Peyer's patch (tissue), 4 donors: ENCODE measurements at regions not wholly inside any gene's neighbourhood (a gene's known extent, or its start where the extent isn't known, plus 50 kb on each side); places are given as distances from the start of the nearest gene placed in this dataset.

ENCODE experiments used
- DNase-seq, 3 donors: peaks; one replicate each; pipeline ENCODE4 v3.0.0-alpha.2; 2017 to 2019
- H3K27ac ChIP-seq, 4 donors: fragments of 200-600 bp; sonication (generic); one replicate each; pipeline ENCODE4 v1.5.1; 2016 to 2019
- H3K27me3 ChIP-seq, 2 donors: fragments of 200-600 bp; sonication (generic); one replicate each; pipeline ENCODE4 v1.5.1; 2019
- H3K36me3 ChIP-seq, 3 donors: fragments of 200-600 bp; sonication (generic); one replicate each; pipeline ENCODE4 v1.5.1; 2016 to 2019
- H3K4me1 ChIP-seq, 4 donors: fragments of 200-600 bp; sonication (generic); one replicate each; pipeline ENCODE4 v1.5.1; 2016 to 2019
- H3K4me3 ChIP-seq, 4 donors: fragments of 200-600 bp; sonication (generic); 1 replicate in 3 of 4; 2 replicates in 1 of 4; pipeline ENCODE4 v1.5.1; 2016 to 2019; ENCODE audit warnings: mild to moderate bottlenecking in 1 of 4
- H3K9me3 ChIP-seq, 4 donors: fragments of 200-600 bp; sonication (generic); one replicate each; pipeline ENCODE4 v1.5.1; 2016 to 2019; ENCODE audit warnings: mild to moderate bottlenecking in 1 of 4
- CTCF ChIP-seq, 6 experiments: fragments of 450-650 bp in 4 of 6; fragments of 200-600 bp in 2 of 6; sonication (generic) in 1 of 6; IDR thresholded peaks; one replicate each; pipeline ENCODE4 v1.5.1; 2017 to 2019; ENCODE audit warnings: antibody characterized with exemption in 6 of 6, mild to moderate bottlenecking in 3 of 6, moderate library complexity in 1 of 6
- POLR2A ChIP-seq, 2 donors: fragments of 450-650 bp; IDR thresholded peaks; one replicate each; pipeline ENCODE4 v1.5.1; 2017; ENCODE audit warnings: antibody characterized with exemption in 2 of 2, mild to moderate bottlenecking in 2 of 2, moderate library complexity in 2 of 2

GRCh38 chr1:172885971-172886370, 164.8 kb downstream of the TNFSF18 start:
- no peaks in the 10 kb centered on the region for H3K27me3 ChIP-seq
- DNase-seq, result no peak
- no peaks in the 10 kb centered on the region for H3K4me1 ChIP-seq
- H3K9me3 ChIP-seq, result no peaks in the 10 kb centered on the region
- H3K27ac ChIP-seq, result no peak overlapping the region
- TF ChIP-seq CTCF (IDR thresholded peaks at IDR 0.05) (no peak), POLR2A (IDR thresholded peaks at IDR 0.05) (no peak)
- no peaks in the 10 kb centered on the region for H3K36me3 ChIP-seq
- no peak overlapping the region for H3K4me3 ChIP-seq

GRCh38 chr1:172887162-172887561, 163.6 kb downstream of the TNFSF18 start:
- no peak for DNase-seq
- H3K27ac ChIP-seq, result no peak overlapping the region
- no peaks in the 10 kb centered on the region for H3K4me1 ChIP-seq
- TF ChIP-seq CTCF (IDR thresholded peaks at IDR 0.05) (no peak), POLR2A (IDR thresholded peaks at IDR 0.05) (no peak)
- H3K27me3 ChIP-seq, result no peaks in the 10 kb centered on the region
- no peak overlapping the region for H3K4me3 ChIP-seq
- H3K9me3 ChIP-seq, result no peaks in the 10 kb centered on the region
- no peaks in the 10 kb centered on the region for H3K36me3 ChIP-seq

- Histone ChIP-seq H3K27ac (no peak overlapping the region), H3K9me3 (no peaks in the 10 kb centered on the region), H3K4me1 (peaks cover 0 to 4% (median 2%) of the 10 kb centered on the region in 4 donors), H3K36me3 (no peaks in the 10 kb centered on the region), H3K27me3 (no peaks in the 10 kb centered on the region), H3K4me3 (no peak overlapping the region)
- TF ChIP-seq CTCF (IDR thresholded peaks at IDR 0.05) (no peak), POLR2A (IDR thresholded peaks at IDR 0.05) (no peak)
- no peak for DNase-seq
Measured at GRCh38 chr1:172893146-172893841, 157.4 kb downstream of the TNFSF18 start.

- H3K27ac ChIP-seq, result peak overlapping the region; percentile 39 to 71 (median 46)
- peak overlapping the region in 2 of 4 donors; percentile 19 to 33 for H3K4me3 ChIP-seq
- peaks cover 0 to 4% (median 2%) of the 10 kb centered on the region in 4 donors for H3K4me1 ChIP-seq
- H3K36me3 ChIP-seq, result no peaks in the 10 kb centered on the region
- H3K27me3 ChIP-seq, result no peaks in the 10 kb centered on the region
- DNase-seq, result no peak
- H3K9me3 ChIP-seq, result no peaks in the 10 kb centered on the region
- TF ChIP-seq POLR2A (IDR thresholded peaks at IDR 0.05), result no peak
- no peak for TF ChIP-seq CTCF (IDR thresholded peaks at IDR 0.05)
Measured at GRCh38 chr1:172894349-172895049, 156.2 kb downstream of the TNFSF18 start.

GRCh38 chr1:172895050-172895460, 155.7 kb downstream of the TNFSF18 start:
- peak in 1 of 3 donors; percentile 29 for DNase-seq
- Histone ChIP-seq H3K4me3 (peak overlapping the region in 2 of 4 donors; percentile 19 to 33), H3K9me3 (no peaks in the 10 kb centered on the region), H3K36me3 (no peaks in the 10 kb centered on the region), H3K4me1 (peaks cover 0 to 4% (median 2%) of the 10 kb centered on the region in 4 donors), H3K27ac (peak overlapping the region; percentile 39 to 71 (median 46)), H3K27me3 (no peaks in the 10 kb centered on the region)
- TF ChIP-seq CTCF (IDR thresholded peaks at IDR 0.05), result no peak
- TF ChIP-seq POLR2A (IDR thresholded peaks at IDR 0.05), result no peak
